ENCODE measurements at regions not wholly inside any gene's neighbourhood (a gene's known extent, or its start where the extent isn't known, plus 50 kb on each side); places are given as distances from the start of the nearest gene placed in this dataset.

DNA sequence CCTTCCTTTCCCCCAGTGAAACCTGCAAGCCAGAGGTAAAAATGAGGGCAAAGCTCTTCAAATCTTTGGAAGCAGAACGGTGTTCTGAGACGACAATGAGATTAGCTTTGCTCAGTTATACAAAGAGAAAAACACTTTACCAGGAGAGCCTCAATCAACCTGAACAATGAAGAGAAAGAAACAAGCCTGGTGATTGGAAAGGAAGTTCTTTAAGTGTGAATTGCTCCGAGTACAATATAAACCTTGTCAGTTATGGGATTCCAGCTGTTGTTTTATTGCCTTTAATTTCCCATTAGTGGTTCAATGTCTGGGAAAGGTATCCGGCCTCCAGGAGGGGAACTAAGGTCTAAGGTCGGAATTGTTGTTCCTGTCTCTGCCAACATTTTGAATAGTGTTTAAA lies 901.6 kb downstream of the EPHA4 start:
- TF ChIP-seq, protein P1, sequence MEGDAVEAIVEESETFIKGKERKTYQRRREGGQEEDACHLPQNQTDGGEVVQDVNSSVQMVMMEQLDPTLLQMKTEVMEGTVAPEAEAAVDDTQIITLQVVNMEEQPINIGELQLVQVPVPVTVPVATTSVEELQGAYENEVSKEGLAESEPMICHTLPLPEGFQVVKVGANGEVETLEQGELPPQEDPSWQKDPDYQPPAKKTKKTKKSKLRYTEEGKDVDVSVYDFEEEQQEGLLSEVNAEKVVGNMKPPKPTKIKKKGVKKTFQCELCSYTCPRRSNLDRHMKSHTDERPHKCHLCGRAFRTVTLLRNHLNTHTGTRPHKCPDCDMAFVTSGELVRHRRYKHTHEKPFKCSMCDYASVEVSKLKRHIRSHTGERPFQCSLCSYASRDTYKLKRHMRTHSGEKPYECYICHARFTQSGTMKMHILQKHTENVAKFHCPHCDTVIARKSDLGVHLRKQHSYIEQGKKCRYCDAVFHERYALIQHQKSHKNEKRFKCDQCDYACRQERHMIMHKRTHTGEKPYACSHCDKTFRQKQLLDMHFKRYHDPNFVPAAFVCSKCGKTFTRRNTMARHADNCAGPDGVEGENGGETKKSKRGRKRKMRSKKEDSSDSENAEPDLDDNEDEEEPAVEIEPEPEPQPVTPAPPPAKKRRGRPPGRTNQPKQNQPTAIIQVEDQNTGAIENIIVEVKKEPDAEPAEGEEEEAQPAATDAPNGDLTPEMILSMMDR (IDR thresholded peaks at IDR 0.05; ENCODE audit: control extremely low read depth, extremely low read depth, low read depth, missing control alignments), result no peak
- no peak for DNase-seq (ENCODE audit: extremely low spot score)
- CTCF ChIA-PET, result no interaction called here
- POLR2A ChIA-PET, result no interaction called here

DNA sequence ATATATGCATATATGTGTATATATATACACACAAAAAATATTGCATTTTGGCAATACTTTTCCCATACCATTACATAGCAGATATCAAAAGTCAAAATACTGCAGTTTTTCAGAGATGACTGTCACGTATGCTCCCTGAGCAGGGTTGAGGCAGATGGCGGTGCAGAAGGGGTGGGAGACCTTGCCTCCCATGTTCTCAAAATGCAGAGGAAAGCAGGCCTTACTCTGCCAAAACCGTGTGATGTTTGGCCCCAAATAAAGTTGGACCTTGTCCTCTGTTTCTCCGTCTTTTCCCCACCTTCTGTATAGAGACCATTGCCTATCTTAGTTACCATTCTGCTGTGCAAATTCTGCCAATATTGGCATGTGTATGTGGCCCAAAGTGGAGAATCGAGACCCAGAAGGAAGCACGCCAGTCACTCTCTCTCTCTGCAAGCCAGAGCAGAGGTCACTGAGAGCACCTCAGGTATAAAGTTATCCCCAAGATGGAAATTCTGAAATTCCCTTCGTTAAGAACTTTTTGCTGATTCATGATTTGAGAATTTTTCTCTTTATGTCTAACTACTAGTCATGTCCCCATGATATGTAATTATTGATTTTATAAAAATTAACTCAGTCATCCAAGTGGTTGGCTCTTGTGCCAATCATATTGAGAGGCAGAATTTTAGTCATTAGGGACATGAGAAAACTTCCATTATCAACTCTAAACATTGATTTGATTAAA lies 898.8 kb downstream of the EPHA4 start:
- ChIA-PET POLR2A (no interaction called here), CTCF (no interaction called here)
- TF ChIP-seq, protein P1 (IDR thresholded peaks at IDR 0.05; ENCODE audit: control extremely low read depth, extremely low read depth, low read depth, missing control alignments), result no peak
- no peak for DNase-seq (ENCODE audit: extremely low spot score)

DNA sequence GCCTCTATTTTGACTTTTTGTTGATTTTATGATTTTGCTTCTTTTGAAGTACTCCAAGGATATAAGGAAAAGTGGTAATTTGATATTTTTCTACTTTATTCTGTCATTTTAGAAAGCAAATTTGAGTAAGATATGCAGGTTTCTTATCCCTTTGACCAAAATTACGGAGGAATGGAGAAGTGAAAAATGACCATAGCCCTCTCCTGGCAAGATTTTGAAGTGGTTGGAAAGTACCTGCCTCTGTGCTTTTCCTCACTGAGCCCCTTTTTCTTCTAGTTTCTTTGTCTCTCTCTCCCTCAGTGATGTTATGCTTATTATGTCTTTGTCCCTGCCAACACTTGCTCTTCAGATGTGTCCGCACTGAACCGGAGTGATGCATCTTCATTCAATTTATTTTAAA lies 898.1 kb downstream of the EPHA4 start:
- DNase-seq (ENCODE audit: extremely low spot score), result peak; percentile 26
- ChIA-PET POLR2A (no interaction called here), CTCF (no interaction called here)
- TF ChIP-seq, protein P1 (IDR thresholded peaks at IDR 0.05; ENCODE audit: control extremely low read depth, extremely low read depth, low read depth, missing control alignments), result no peak

DNA sequence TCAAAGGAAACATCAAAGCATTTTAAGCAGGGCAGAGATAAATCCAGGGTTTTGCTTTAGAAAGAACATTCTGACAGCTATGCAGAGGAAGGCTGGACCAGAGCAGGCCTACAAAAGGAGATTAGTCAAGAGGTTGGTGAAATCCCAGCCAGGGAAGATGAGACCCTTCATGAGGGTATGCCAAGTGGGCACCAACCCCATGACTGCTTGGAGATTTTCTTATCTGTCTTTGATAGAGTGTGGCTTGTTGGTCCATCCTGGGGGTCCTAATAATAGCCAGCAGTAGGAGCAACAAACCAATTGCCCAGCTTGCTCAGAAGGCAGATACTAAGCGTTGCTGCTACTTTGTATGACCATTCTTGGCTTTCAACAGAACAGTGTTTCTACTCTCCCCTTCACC lies 895.4 kb downstream of the EPHA4 start:
- CTCF ChIA-PET, result interaction anchor here (1.1 to 1.8 kb wide), 4 partner anchors 8 to 11 kb away, joined by 3 to 4 read pairs (median 4); no protein-coding TSS in a partner anchor

DNA sequence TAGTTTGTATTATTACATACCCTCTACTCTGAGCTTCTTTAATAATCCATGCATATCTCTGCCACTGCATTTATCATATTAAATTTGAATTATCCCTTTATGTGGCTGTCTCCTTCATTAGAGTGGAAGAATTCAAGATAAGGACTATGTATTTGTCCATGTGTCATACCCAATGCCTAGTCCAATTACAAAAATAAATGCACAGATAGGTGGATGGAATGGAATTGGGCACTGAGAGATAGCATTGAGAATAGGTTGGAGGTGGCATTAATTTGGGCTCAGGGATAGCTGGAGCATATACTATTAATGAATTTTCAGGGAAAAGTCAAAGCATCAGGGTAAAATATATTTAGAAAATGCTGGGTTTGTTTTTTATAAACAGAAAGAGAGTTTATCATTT lies 893.2 kb downstream of the EPHA4 start:
- TF ChIP-seq, protein P1 (IDR thresholded peaks at IDR 0.05; ENCODE audit: control extremely low read depth, extremely low read depth, low read depth, missing control alignments), result no peak
- DNase-seq (ENCODE audit: extremely low spot score), result no peak
- POLR2A ChIA-PET, result no interaction called here
- CTCF ChIA-PET, result no interaction called here

More for the DNA sequence above, 895.4 kb downstream of the EPHA4 start:
- no peak for DNase-seq (ENCODE audit: extremely low spot score)
- TF ChIP-seq, protein P1 (IDR thresholded peaks at IDR 0.05; ENCODE audit: control extremely low read depth, extremely low read depth, low read depth, missing control alignments), result no peak
- POLR2A ChIA-PET, result no interaction called here

DNA sequence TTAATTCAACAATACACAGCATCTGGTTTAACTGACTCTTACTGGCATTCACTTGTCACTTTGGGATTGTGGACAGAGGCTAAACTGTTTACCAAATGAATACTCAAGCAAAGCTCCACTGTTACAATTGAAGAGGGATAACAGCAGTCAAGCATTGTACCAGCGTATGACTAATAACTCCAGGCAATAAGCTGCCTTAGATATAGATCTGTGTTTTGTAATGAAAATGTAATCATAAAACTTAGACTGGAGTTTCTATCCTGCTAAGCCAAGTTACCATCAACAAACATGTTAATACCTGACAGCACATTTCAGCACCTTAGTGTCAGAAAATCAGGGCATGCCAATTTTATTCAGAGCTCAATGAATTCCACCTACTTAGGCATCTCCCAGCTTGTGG lies 889.5 kb downstream of the EPHA4 start:
- DNase-seq (ENCODE audit: extremely low spot score), result no peak
- ChIA-PET POLR2A (no interaction called here), CTCF (interaction anchor here (0.9 kb wide), 1 partner anchor 891 kb away, joined by 3 read pairs; no protein-coding TSS in a partner anchor)
- TF ChIP-seq, protein P1 (IDR thresholded peaks at IDR 0.05; ENCODE audit: control extremely low read depth, extremely low read depth, low read depth, missing control alignments), result no peak

Measured in GM10248 (cell line).